Epithelial cell of esophagus (primary cell): ENCODE measurements at regions not wholly inside any gene's neighbourhood (a gene's known extent, or its start where the extent isn't known, plus 50 kb on each side); places are given as distances from the start of the nearest gene placed in this dataset.

Experiments used
- DNase-seq: peaks from one replicate; pipeline ENCODE4 v3.0.0; 2010; ENCODE audit warnings: low read depth
- H3K4me3 ChIP-seq: 2 replicates; pipeline ENCODE4 v1.5.1; 2011; ENCODE audit warnings: mild to moderate bottlenecking, low read length, control low read depth
- CTCF ChIP-seq: IDR thresholded peaks from 2 replicates; pipeline ENCODE4 v1.5.1; 2011; ENCODE audit warnings: low read depth, mild to moderate bottlenecking, low read length, control low read depth, inconsistent platforms; ENCODE audit not compliant: insufficient read depth; ENCODE audit errors: missing control alignments

GRCh38 chr6:48844696-48845095 is 618.4 kb downstream of the MMUT start:
- no peak overlapping the region for H3K4me3 ChIP-seq
- TF ChIP-seq CTCF: no peak
- DNase-seq: peak; percentile 2

DNA sequence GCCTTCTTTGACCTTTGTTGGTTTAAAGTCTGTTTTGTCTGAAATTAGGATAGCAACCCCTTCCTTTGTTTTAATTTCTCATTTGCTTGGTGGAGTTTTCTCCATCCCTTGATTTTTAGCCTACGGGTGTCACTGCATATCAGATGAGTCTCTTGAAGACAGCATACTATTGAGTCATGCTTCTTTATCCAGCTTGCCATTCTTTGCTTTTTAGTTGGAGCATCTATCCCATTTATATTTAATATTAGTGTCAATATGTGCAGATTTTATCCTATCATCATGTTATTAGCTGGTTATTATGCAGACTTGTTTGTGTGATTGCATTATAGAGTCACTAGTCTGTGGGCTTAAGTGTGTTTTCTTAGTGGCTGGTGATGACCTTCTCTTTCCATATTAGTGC is 622.2 kb downstream of the MMUT start:
- H3K4me3 ChIP-seq: no peak overlapping the region
- TF ChIP-seq CTCF: no peak
- no peak for DNase-seq

GRCh38 chr6:48839206-48839605 is 623.8 kb downstream of the MMUT start:
- TF ChIP-seq CTCF: no peak
- no peak for DNase-seq
- H3K4me3 ChIP-seq: no peak overlapping the region

- no peak overlapping the region for H3K4me3 ChIP-seq
- no peak for TF ChIP-seq CTCF
- DNase-seq: peak; percentile 12
Observed at GRCh38 chr6:48837744-48838143, 625.3 kb downstream of the MMUT start.

DNA sequence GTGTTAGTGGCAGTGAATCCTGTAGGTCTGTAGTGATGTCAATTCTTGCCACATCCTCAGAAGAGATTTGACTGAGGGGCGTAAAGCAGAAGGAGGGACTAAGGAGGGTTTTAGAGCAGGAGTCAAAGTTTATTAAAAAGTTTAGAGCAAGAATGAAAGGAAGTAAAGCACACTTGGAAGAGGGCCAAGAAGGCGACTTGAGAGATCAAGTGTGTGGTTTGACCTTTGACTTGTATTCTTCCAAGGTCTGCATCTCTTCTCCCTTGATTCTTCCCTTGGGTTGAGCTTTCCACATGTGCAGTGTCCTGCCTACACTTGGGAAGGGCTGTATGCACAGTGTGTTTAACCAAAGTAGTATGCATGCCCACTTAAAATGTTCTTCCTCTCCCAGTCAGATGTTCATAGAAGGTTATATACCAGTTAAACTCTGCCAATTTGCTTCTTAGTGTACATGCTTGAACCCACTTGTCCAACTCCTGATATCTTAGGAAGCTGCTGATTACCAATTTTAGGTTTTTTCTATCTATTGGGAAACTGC is 627.6 kb downstream of the MMUT start:
- TF ChIP-seq CTCF: no peak
- DNase-seq: no peak
- no peak overlapping the region for H3K4me3 ChIP-seq

- no peak for DNase-seq
- no peak overlapping the region for H3K4me3 ChIP-seq
- TF ChIP-seq CTCF: no peak
Observed at GRCh38 chr6:48834706-48835105, 628.3 kb downstream of the MMUT start.

DNA sequence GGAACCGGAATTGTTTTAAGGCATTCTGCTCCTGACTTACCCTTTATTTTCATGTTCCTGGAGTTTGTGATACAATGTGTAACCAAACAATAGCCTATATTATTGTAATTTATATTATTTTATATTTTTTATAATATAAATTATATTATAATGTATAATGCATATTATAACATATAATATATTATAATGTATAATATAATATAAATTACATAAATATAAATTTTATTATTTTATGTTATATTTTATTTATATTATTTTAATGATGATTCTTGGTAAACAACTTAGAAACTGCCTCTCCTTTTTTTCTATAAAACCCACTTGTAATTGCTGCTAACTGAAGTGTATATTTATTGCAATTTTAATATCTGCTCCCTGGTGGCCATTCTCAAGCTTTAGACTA is 629.1 kb downstream of the MMUT start:
- H3K4me3 ChIP-seq: no peak overlapping the region
- TF ChIP-seq CTCF: no peak
- no peak for DNase-seq
